Hepatocyte (in vitro differentiated cells): ENCODE measurements at regions not wholly inside any gene's neighbourhood (a gene's known extent, or its start where the extent isn't known, plus 50 kb on each side); places are given as distances from the start of the nearest gene placed in this dataset.

Source experiments
- DNase-seq: peaks from one replicate; pipeline ENCODE4 v3.0.0-alpha.2; 2016; ENCODE audit warnings: low spot score
- H2AFZ ChIP-seq: fragments of 200-600 bp; sonication (generic); 2 replicates; pipeline ENCODE4 v1.6.0; 2016; ENCODE audit warnings: antibody characterized with exemption, mild to moderate bottlenecking
- H3K27ac ChIP-seq: fragments of 200-600 bp; sonication (generic); 2 replicates; pipeline ENCODE4 v1.5.1; 2016; ENCODE audit warnings: mild to moderate bottlenecking
- H3K27me3 ChIP-seq: fragments of 200-600 bp; sonication (generic); 2 replicates; pipeline ENCODE4 v1.6.1; 2016
- H3K36me3 ChIP-seq: fragments of 200-600 bp; sonication (generic); replicated peaks from 2 replicates; pipeline ENCODE4 v1.5.1; 2016; ENCODE audit warnings: low read depth; ENCODE audit not compliant: insufficient read depth
- H3K4me1 ChIP-seq: fragments of 200-600 bp; sonication (generic); 2 replicates; pipeline ENCODE4 v1.5.1; 2016; ENCODE audit warnings: mild to moderate bottlenecking, moderate library complexity; ENCODE audit not compliant: insufficient read depth
- H3K4me2 ChIP-seq: fragments of 200-600 bp; sonication (generic); 2 replicates; pipeline ENCODE4 v1.6.0; 2016
- H3K4me3 ChIP-seq: fragments of 200-600 bp; sonication (generic); 2 replicates; pipeline ENCODE4 v1.5.1; 2016; ENCODE audit warnings: mild to moderate bottlenecking
- H3K79me2 ChIP-seq: fragments of 200-600 bp; sonication (generic); 2 replicates; pipeline ENCODE4 v1.6.0; 2017; ENCODE audit warnings: mild to moderate bottlenecking
- H3K9me2 ChIP-seq: fragments of 200-600 bp; sonication (generic); replicated peaks from 2 replicates; pipeline ENCODE4 v1.6.0; 2017; ENCODE audit warnings: mild to moderate bottlenecking; ENCODE audit not compliant: insufficient read depth
- H3K9me3 ChIP-seq: fragments of 200-600 bp; sonication (generic); 2 replicates; pipeline ENCODE4 v1.5.1; 2016; ENCODE audit warnings: low read depth, mild to moderate bottlenecking
- H4K20me1 ChIP-seq: fragments of 200-600 bp; sonication (generic); 2 replicates; pipeline ENCODE4 v1.6.0; 2016; ENCODE audit warnings: mild to moderate bottlenecking; ENCODE audit not compliant: insufficient read depth, poor library complexity, severe bottlenecking
- EZH2 ChIP-seq: fragments of 200-600 bp; sonication (generic); IDR thresholded peaks from 2 replicates; pipeline ENCODE4 v1.6.1; 2016; ENCODE audit warnings: antibody characterized with exemption, mild to moderate bottlenecking, borderline replicate concordance
- EZH2phosphoT487 ChIP-seq: fragments of 200-600 bp; sonication (generic); IDR thresholded peaks from one replicate; pipeline ENCODE4 v1.6.1; 2018; ENCODE audit warnings: antibody characterized with exemption, mild to moderate bottlenecking, low read depth, moderate library complexity; ENCODE audit not compliant: unreplicated experiment, severe bottlenecking
- WGBS: methylation state at CpG from one replicate; pipeline ENCODE4 v1.1.6; 2016; ENCODE audit warnings: low lambda C conversion rate; ENCODE audit errors: missing lambda C conversion rate; 5-methylcytosine and 5-hydroxymethylcytosine counted together
- TF ChIP-seq, protein P1 (sequence below): fragments of 200-600 bp; sonication (generic); IDR thresholded peaks from 2 replicates; pipeline ENCODE4 v1.5.1; 2016; ENCODE audit warnings: antibody characterized with exemption, mild to moderate bottlenecking; ENCODE audit not compliant: poor library complexity

DNA sequence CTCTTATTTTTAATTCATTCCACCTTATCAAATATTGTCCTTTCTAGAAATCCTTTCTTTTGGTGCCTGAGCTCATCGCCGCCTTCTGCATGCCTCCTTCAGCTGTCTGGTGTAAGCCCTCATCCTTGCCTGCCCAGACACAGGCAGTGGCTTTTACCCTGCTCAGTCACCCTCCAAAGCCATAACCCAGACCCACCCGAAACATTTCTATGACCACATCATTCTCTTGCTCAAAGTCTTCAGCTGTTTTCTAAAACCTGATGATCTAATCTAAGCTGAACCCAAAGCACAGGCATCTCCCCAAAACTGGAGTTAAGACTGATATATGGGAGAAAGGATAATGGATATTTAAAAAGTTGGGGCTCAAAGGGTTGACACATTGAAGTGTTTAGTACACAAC lies 753.7 kb upstream of the SGCG start:
- no peaks in the 10 kb centered on the region for H3K79me2 ChIP-seq
- no peak overlapping the region for H3K4me2 ChIP-seq
- H3K36me3 ChIP-seq = no peaks in the 10 kb centered on the region
- no peaks in the 10 kb centered on the region for H4K20me1 ChIP-seq
- no peaks in the 10 kb centered on the region for H3K27me3 ChIP-seq
- H3K9me2 ChIP-seq = no peaks in the 10 kb centered on the region
- peaks cover 9% of the 10 kb centered on the region for H3K4me1 ChIP-seq
- H3K27ac ChIP-seq = peak overlapping the region; percentile 50
- DNase-seq = no peak
- H3K4me3 ChIP-seq = no peak overlapping the region
- H2AFZ ChIP-seq = no peak overlapping the region
- WGBS = 87% methylated on average over 3 of the region's 3 CpGs
- TF ChIP-seq EZH2 (no peak), EZH2phosphoT487 (no peak)
- TF ChIP-seq, protein P1, sequence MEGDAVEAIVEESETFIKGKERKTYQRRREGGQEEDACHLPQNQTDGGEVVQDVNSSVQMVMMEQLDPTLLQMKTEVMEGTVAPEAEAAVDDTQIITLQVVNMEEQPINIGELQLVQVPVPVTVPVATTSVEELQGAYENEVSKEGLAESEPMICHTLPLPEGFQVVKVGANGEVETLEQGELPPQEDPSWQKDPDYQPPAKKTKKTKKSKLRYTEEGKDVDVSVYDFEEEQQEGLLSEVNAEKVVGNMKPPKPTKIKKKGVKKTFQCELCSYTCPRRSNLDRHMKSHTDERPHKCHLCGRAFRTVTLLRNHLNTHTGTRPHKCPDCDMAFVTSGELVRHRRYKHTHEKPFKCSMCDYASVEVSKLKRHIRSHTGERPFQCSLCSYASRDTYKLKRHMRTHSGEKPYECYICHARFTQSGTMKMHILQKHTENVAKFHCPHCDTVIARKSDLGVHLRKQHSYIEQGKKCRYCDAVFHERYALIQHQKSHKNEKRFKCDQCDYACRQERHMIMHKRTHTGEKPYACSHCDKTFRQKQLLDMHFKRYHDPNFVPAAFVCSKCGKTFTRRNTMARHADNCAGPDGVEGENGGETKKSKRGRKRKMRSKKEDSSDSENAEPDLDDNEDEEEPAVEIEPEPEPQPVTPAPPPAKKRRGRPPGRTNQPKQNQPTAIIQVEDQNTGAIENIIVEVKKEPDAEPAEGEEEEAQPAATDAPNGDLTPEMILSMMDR = no peak
- no peaks in the 10 kb centered on the region for H3K9me3 ChIP-seq

DNA sequence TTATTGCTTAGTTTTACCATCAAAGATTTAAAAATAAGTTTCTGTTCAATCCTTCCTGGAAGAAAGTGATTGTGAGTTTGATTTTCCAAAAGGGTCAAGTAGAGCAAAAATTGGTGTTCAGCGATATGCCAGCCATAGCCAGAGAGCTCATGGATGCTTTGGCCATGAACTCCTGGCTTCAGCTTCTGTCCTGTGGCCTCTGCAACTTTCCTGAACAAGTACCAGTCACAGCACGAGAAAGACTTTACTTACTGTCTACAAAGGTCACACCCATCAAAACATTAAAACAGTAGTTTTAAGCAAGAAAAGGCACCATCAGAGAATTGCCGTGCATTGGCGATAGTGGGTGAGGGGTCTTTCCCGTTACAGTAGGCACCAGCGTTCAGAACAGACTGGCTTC lies 753.0 kb upstream of the SGCG start:
- Histone ChIP-seq H3K9me2 (no peaks in the 10 kb centered on the region), H3K4me3 (no peak overlapping the region), H3K4me2 (peak overlapping the region; percentile 53), H4K20me1 (no peaks in the 10 kb centered on the region), H3K4me1 (peaks cover 9% of the 10 kb centered on the region), H3K9me3 (no peaks in the 10 kb centered on the region), H3K79me2 (no peaks in the 10 kb centered on the region), H3K36me3 (no peaks in the 10 kb centered on the region), H3K27me3 (no peaks in the 10 kb centered on the region), H2AFZ (no peak overlapping the region), H3K27ac (peak overlapping the region; percentile 50)
- TF ChIP-seq, protein P1 = no peak
- TF ChIP-seq EZH2phosphoT487 (no peak), EZH2 (no peak)
- DNase-seq = no peak
- WGBS = 62% methylated on average over 6 of the region's 6 CpGs

DNA sequence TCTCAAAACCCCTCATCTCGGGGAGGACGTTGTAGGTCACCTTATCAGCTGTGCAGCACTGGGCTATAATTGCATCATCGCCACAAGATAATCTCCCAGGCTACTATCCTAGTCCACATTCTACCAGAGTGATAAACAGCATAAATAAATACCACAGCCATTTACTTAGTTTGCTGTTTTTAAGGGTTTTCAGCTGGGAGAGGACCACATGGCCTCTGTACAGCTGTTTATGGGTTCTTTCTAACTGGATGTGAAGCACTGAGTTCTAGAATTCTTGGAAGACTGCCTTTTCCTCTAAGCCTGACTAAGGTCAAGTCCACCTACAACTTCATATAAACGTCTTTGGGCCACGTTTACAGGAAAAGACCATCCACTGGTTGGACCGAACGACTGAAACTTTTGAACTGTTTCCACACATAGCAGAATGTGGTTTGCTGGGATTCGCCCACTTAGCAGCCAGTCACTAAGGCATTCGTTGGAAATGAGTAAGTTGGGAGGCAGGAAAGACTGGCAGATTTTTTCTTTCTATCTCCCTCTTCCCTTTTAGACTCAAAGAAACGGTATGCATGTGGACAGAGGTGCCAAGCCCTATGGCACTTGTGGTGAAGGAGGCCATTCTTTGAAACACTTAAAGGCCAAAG lies 752.5 kb upstream of the SGCG start:
- DNase-seq = peak; percentile 64
- H3K36me3 ChIP-seq = no peaks in the 10 kb centered on the region
- no peaks in the 10 kb centered on the region for H3K9me2 ChIP-seq
- H3K4me1 ChIP-seq = peaks cover 9% of the 10 kb centered on the region
- no peak for TF ChIP-seq EZH2phosphoT487
- TF ChIP-seq, protein P1 = no peak
- no peak overlapping the region for H2AFZ ChIP-seq
- no peaks in the 10 kb centered on the region for H4K20me1 ChIP-seq
- H3K4me2 ChIP-seq = peak overlapping the region; percentile 53
- no peaks in the 10 kb centered on the region for H3K27me3 ChIP-seq
- no peaks in the 10 kb centered on the region for H3K9me3 ChIP-seq
- H3K4me3 ChIP-seq = no peak overlapping the region
- WGBS = 30% methylated on average over 10 of the region's 10 CpGs
- peak overlapping the region; percentile 50 for H3K27ac ChIP-seq
- no peaks in the 10 kb centered on the region for H3K79me2 ChIP-seq

DNA sequence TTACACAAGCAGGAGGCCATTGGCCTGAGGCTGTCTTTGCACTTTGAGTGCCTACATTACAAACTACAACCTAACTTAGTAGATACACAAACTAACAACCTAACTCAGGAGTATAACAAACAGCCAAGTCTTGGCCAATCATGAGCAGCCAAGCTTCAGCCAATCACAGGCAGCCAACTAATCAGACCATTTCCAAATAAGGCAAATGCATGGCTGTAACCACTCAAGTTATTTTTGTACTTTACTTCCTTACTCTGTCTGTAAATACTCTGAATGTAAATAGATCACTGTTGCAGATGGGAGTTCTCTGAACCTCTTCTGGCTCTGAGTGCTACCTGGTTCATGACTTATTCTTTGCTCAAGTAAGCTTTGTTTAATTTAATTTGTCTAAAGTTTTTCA lies 748.1 kb upstream of the SGCG start:
- no peak overlapping the region for H3K4me3 ChIP-seq
- DNase-seq = no peak
- no peak overlapping the region for H2AFZ ChIP-seq
- H3K4me2 ChIP-seq = no peak overlapping the region
- H3K9me3 ChIP-seq = no peaks in the 10 kb centered on the region
- no peak overlapping the region for H3K27ac ChIP-seq
- no peaks in the 10 kb centered on the region for H3K9me2 ChIP-seq
- H4K20me1 ChIP-seq = no peaks in the 10 kb centered on the region
- H3K79me2 ChIP-seq = no peaks in the 10 kb centered on the region
- TF ChIP-seq, protein P1 = no peak
- no peak for TF ChIP-seq EZH2phosphoT487
- no peak for TF ChIP-seq EZH2
- peaks cover 3% of the 10 kb centered on the region for H3K4me1 ChIP-seq
- H3K36me3 ChIP-seq = no peaks in the 10 kb centered on the region
- no peaks in the 10 kb centered on the region for H3K27me3 ChIP-seq
